MCF 10A (cell line): ENCODE measurements at regions not wholly inside any gene's neighbourhood (a gene's known extent, or its start where the extent isn't known, plus 50 kb on each side); places are given as distances from the start of the nearest gene placed in this dataset.
"Not testable (repeated sequence)": the region's sequence is repeated elsewhere in the genome, so short reads cannot be mapped to it uniquely, and the experiment has no call there.

Source experiments
- BruUV-seq: library from RNA; stranded (reverse); fragments of 400-500 nt; replicated peaks from 2 replicates; lab custom pipeline; 2021; lab: Mats Ljungman, UMichigan
- CTCF ChIA-PET: fragments of 300-600 bp; sonication (Branson Sonifier 250); formaldehyde crosslinking; extraction: SDS; loops from one replicate; lab custom pipeline; 2021; ENCODE audit warnings: antibody characterized with exemption, inconsistent platforms; lab: Yijun Ruan, JAX
- POLR2A ChIA-PET: fragments of 300-600, 350-650 bp; sonication (Branson Sonifier 250); formaldehyde crosslinking; extraction: SDS; loops from one replicate; lab custom pipeline; 2020; ENCODE audit warnings: antibody characterized with exemption, inconsistent platforms; lab: Yijun Ruan, JAX
- DNase-seq: peaks from one replicate; pipeline ENCODE4 v3.0.0-alpha.2; 2018; ENCODE audit not compliant: unreplicated experiment
- H3K27ac Mint-ChIP-seq: one replicate; pipeline ENCODE4 v1.8.0; 2022; ENCODE audit warnings: mild to moderate bottlenecking, low read depth, mixed read lengths; ENCODE audit not compliant: unreplicated experiment
- H3K27me3 Mint-ChIP-seq: one replicate; pipeline ENCODE4 v1.8.0; 2022; ENCODE audit warnings: mixed read lengths; ENCODE audit not compliant: insufficient read depth, unreplicated experiment
- H3K36me3 Mint-ChIP-seq: one replicate; pipeline ENCODE4 v1.8.0; 2022; ENCODE audit warnings: mild to moderate bottlenecking, moderate library complexity, mixed read lengths; ENCODE audit not compliant: insufficient read depth, unreplicated experiment
- H3K4me1 Mint-ChIP-seq: one replicate; pipeline ENCODE4 v1.8.0; 2022; ENCODE audit warnings: mixed read lengths; ENCODE audit not compliant: insufficient read depth, unreplicated experiment
- H3K4me3 Mint-ChIP-seq: one replicate; pipeline ENCODE4 v1.8.0; 2022; ENCODE audit warnings: mild to moderate bottlenecking, moderate library complexity, mixed read lengths; ENCODE audit not compliant: unreplicated experiment
- H3K9me3 Mint-ChIP-seq: one replicate; pipeline ENCODE4 v1.8.0; 2022; ENCODE audit warnings: mixed read lengths; ENCODE audit not compliant: unreplicated experiment
- intact Hi-C: fragments of 100-400 bp; cut with micrococcal nuclease; formaldehyde crosslinking; loops from 2 replicates; pipeline ENCODE4 v1.14.1; 2022
- TF ChIP-seq, protein P1 (sequence below): fragments of 200-600 bp; IDR thresholded peaks from one replicate; pipeline ENCODE4 v1.8.0; 2022; ENCODE audit warnings: antibody characterized with exemption, mild to moderate bottlenecking; ENCODE audit not compliant: unreplicated experiment

DNA sequence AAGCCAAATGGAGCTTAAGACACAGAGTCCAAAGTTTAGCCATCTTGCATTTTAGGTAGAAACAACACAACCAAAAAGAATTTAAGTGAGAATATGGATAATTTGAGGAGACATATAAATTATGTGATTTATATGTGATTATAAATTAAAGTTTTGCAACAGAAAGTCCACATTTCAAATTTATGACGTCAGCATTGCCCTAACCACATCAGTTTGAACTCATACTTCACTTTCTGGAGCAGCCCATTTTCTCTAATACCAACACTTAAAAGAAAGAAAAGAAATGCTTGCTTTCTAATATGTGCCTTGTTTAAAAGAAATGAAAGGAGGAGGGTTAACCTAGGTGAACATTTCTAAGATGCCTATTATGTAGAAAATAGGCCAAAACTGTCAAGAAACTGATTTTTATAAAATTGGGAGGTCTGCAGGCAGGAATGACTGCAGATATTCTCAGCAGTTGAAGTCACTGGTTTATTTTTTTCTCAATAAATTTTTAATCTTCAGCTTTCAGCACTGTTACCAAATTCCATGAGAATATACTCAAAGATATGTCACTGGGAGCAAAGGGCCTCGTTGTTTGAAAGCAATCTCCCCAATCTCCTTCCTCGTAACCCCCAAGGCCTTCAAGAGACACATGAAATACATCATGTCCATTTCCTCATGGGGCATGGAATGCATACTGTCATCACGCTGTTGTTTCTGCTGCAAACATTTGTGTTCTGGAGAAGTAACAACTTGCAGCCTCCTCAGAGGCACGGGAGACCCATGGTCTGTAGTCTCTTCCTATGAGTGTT, 137.8 kb downstream of the SOD2 start:
- peaks cover 14% of the 10 kb centered on the region for H3K9me3 Mint-ChIP-seq
- TF ChIP-seq, protein P1, sequence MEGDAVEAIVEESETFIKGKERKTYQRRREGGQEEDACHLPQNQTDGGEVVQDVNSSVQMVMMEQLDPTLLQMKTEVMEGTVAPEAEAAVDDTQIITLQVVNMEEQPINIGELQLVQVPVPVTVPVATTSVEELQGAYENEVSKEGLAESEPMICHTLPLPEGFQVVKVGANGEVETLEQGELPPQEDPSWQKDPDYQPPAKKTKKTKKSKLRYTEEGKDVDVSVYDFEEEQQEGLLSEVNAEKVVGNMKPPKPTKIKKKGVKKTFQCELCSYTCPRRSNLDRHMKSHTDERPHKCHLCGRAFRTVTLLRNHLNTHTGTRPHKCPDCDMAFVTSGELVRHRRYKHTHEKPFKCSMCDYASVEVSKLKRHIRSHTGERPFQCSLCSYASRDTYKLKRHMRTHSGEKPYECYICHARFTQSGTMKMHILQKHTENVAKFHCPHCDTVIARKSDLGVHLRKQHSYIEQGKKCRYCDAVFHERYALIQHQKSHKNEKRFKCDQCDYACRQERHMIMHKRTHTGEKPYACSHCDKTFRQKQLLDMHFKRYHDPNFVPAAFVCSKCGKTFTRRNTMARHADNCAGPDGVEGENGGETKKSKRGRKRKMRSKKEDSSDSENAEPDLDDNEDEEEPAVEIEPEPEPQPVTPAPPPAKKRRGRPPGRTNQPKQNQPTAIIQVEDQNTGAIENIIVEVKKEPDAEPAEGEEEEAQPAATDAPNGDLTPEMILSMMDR, result no peak
- DNase-seq, result no peak
- ChIA-PET POLR2A (no interaction called here), CTCF (no interaction called here)
- H3K4me1 Mint-ChIP-seq, result no peaks in the 10 kb centered on the region
- no TSS peak for BruUV-seq
- H3K36me3 Mint-ChIP-seq, result no peaks in the 10 kb centered on the region
- H3K27me3 Mint-ChIP-seq, result peaks cover 44% of the 10 kb centered on the region
- H3K27ac Mint-ChIP-seq, result no peak overlapping the region
- intact Hi-C loops, result no loop called here
- H3K4me3 Mint-ChIP-seq, result no peak overlapping the region

DNA sequence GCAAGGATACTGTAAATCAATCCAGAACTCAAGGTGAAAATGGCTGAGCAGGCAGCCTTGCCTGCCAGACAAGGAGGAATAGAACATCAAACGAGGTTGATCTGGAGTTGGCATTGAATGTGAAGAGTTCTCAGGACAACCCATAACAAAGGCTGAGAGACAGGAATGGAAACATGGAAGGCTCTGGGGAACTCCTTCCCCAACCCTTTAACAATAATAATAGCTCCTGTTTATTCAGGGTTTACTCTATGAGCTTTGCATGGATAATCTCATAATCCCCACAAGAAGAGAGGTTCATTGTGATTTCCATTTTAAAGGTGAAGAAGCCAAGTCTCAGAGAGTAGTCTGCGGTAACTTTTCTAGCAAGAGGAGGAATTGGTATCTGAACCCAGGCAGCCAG, 151.7 kb downstream of the SOD2 start:
- intact Hi-C loops, result no loop called here
- CTCF ChIA-PET, result no interaction called here
- no peaks in the 10 kb centered on the region for H3K4me1 Mint-ChIP-seq
- H3K36me3 Mint-ChIP-seq, result no peaks in the 10 kb centered on the region
- DNase-seq, result no peak
- no peaks in the 10 kb centered on the region for H3K9me3 Mint-ChIP-seq
- no peak overlapping the region for H3K27ac Mint-ChIP-seq
- BruUV-seq, result no TSS peak
- TF ChIP-seq, protein P1, result no peak
- POLR2A ChIA-PET, result no interaction called here
- peaks cover 35% of the 10 kb centered on the region for H3K27me3 Mint-ChIP-seq
- no peak overlapping the region for H3K4me3 Mint-ChIP-seq

DNA sequence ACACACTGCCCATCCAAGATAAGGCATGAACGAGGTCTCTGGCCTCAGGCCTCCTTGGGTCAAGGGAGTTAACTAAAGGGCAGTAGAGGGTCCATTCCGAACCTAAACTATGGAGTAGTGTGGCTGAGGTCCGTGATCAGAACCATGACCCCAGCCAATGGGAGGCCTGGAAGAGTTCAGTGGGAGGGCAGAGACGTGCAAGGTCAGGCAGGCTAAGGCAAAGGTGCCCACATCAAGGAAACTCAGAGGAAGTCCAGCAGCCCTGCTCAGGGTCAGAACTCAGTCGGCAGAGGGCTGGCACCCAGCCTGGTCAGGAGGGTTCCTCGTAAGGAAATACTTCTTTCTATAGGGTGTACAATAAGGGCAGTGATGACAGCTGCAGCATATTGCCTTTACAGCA, 152.2 kb downstream of the SOD2 start:
- Mint-ChIP-seq H3K9me3 (no peaks in the 10 kb centered on the region), H3K27me3 (peaks cover 35% of the 10 kb centered on the region), H3K36me3 (no peaks in the 10 kb centered on the region), H3K4me3 (no peak overlapping the region), H3K4me1 (no peaks in the 10 kb centered on the region), H3K27ac (no peak overlapping the region)
- intact Hi-C loops, result no loop called here
- TF ChIP-seq, protein P1, result no peak
- CTCF ChIA-PET, result interaction anchor here (0.6 kb wide), 1 partner anchor 406 kb away, joined by 3 read pairs; no protein-coding TSS in a partner anchor
- BruUV-seq, result no TSS peak
- POLR2A ChIA-PET, result no interaction called here
- no peak for DNase-seq

DNA sequence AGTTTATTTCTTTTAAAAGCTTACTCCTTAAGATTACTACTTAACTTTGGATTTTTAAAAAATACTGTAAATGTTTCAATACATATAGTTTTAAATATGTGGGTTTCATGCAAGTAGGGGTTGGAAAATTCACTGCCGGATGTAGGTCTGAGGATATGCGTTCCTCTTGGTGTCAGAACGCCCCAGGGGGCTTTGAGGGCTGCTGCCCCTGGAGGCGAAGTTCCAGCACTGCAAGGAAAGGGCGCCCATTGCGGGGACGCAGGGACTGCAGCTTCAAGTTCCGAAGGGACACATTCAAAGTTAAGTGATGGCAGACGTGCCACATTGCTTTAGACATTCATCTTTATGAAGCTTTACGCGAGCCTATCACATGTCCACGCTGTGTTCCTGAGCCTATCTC, 152.9 kb downstream of the SOD2 start:
- intact Hi-C loops, result no loop called here
- no peak for DNase-seq
- TF ChIP-seq, protein P1, result no peak
- Mint-ChIP-seq H3K4me1 (no peaks in the 10 kb centered on the region), H3K9me3 (no peaks in the 10 kb centered on the region), H3K4me3 (no peak overlapping the region), H3K27me3 (peaks cover 35% of the 10 kb centered on the region), H3K27ac (no peak overlapping the region), H3K36me3 (no peaks in the 10 kb centered on the region)
- BruUV-seq, result no TSS peak
- ChIA-PET CTCF (interaction anchor here (0.6 to 1.1 kb wide), 5 partner anchors 9 to 405 kb away, joined by 3 to 7 read pairs (median 3); no protein-coding TSS in a partner anchor), POLR2A (no interaction called here)

DNA sequence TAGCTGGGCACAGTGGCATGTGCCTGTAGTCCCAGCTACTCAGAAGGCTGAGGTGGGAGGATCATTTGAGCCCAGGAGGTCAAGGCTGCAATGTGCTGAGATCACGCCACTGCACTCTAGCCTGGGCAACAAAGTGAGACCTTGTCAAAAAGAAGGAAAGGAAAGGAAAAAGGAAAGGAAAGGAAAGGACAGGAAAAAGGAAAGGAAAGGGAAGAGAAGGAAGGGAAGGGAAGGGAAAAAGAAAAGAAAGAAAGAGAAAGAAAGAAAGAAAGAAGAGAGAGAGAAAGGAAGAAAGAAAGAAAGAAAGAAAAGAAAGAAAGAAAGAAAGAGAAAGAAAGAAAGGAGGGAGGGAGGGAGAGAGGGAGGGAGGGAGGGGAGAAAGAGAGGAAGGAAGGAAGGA, 155.0 kb downstream of the SOD2 start:
- POLR2A ChIA-PET, result not testable (repeated sequence)

More for the DNA sequence above, 155.0 kb downstream of the SOD2 start:
- H3K4me3 Mint-ChIP-seq, DNase-seq, H3K9me3 Mint-ChIP-seq, H3K4me1 Mint-ChIP-seq, H3K27ac Mint-ChIP-seq, H3K36me3 Mint-ChIP-seq, intact Hi-C loops, CTCF ChIA-PET, BruUV-seq: not testable (repeated sequence)
- H3K27me3 Mint-ChIP-seq, result peaks cover 26% of the 10 kb centered on the region
